ENCODE measurements at regions not wholly inside any gene's neighbourhood (a gene's known extent, or its start where the extent isn't known, plus 50 kb on each side); places are given as distances from the start of the nearest gene placed in this dataset.

- TF ChIP-seq CHD7 (IDR thresholded peaks at IDR 0.05; ENCODE audit: insufficient replicate concordance, low read length) (no peak), EZH2 (IDR thresholded peaks at IDR 0.05; ENCODE audit: low read depth, low read length, severe bottlenecking) (no peak), SAP30 (IDR thresholded peaks at IDR 0.05; ENCODE audit: insufficient read depth, insufficient replicate concordance, low read length) (no peak), TCF12 (IDR thresholded peaks at IDR 0.05; ENCODE audit: low read depth, low read length) (no peak), CBX8 (IDR thresholded peaks at IDR 0.05; ENCODE audit: borderline replicate concordance, low read depth, low read length) (no peak), USF2 (IDR thresholded peaks at IDR 0.05; ENCODE audit: low read length) (no peak), ATF3 (IDR thresholded peaks at IDR 0.05; ENCODE audit: insufficient read depth, low read depth, low read length) (no peak)
These were observed 382.9 kb downstream of the KCTD12 start (continued) for GRCh38 chr13:76503291-76503690.

Measured in H1 (cell line).